ENCODE measurements at regions not wholly inside any gene's neighbourhood (a gene's known extent, or its start where the extent isn't known, plus 50 kb on each side); places are given as distances from the start of the nearest gene placed in this dataset.
A peak's percentile ranks its signal among the peaks of the same experiment; 100 is the strongest.

DNA sequence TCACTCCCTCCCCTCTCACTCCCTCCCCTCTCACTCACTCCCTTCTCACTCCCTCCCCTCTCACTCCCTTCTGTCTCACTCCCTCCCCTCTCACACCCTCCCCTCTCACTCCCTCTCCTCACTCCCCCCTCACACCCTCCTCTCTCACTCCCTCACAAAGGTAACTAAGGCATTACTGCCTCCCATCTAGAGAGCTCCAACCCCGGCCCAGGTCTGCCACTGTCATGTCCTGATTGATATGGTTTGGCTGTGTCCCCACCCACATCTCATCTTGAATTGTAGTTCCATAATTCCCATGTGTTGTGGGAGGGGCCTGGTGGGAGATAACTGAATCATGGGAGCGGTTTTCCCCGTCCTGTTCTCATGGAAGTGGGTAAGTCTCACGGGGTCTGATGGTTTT is 359.9 kb upstream of the MYT1L start:
- no peak overlapping the region for H3K4me3 Mint-ChIP-seq
- ATAC-seq (peak in 1 of 3 donors; percentile 30), DNase-seq (no peak)
- no peaks in the 10 kb centered on the region for H3K36me3 ChIP-seq (ENCODE audit: control insufficient read depth, insufficient read depth, low read length)
- no peaks in the 10 kb centered on the region for H3K36me3 Mint-ChIP-seq
- peaks cover 11% of the 10 kb centered on the region for H3K4me1 ChIP-seq (ENCODE audit: control insufficient read depth, insufficient read depth, low read length)
- peaks cover 3 to 8% of the 10 kb centered on the region in 2 donors for H3K27me3 Mint-ChIP-seq (ENCODE audit: low read depth in 2 of 2)
- H3K27ac Mint-ChIP-seq = peak overlapping the region; percentile 70 to 74
- no peak overlapping the region for H3K27ac ChIP-seq (ENCODE audit: low read length)
- WGBS (ENCODE audit: insufficient coverage) = 72% methylated on average over 2 of the region's 4 CpGs
- intact Hi-C loops (cut with micrococcal nuclease) = no loop called here
- peaks cover 2% of the 10 kb centered on the region in 2 donors for H3K9me3 Mint-ChIP-seq
- no peak for TF ChIP-seq CTCF (IDR thresholded peaks at IDR 0.05)
- H3K4me3 ChIP-seq (ENCODE audit: low read length) = no peak overlapping the region
- H3K9me3 ChIP-seq (ENCODE audit: control insufficient read depth, insufficient read depth, low read length) = peaks cover 5% of the 10 kb centered on the region
- H3K4me1 Mint-ChIP-seq = peaks cover 6 to 9% of the 10 kb centered on the region in 2 donors
- H3K27me3 ChIP-seq (ENCODE audit: control insufficient read depth, insufficient read depth, low read length) = no peaks in the 10 kb centered on the region

GRCh38 chr2:2689306-2689705 is 358.2 kb upstream of the MYT1L start:
- peaks cover 3 to 25% of the 10 kb centered on the region in 2 donors for H3K27me3 Mint-ChIP-seq (ENCODE audit: low read depth in 2 of 2)
- DNase-seq (no peak), ATAC-seq (no peak)
- Histone ChIP-seq H3K27me3 (ENCODE audit: control insufficient read depth, insufficient read depth, low read length) (no peaks in the 10 kb centered on the region), H3K4me1 (ENCODE audit: control insufficient read depth, insufficient read depth, low read length) (peaks cover 11% of the 10 kb centered on the region), H3K4me3 (ENCODE audit: low read length) (no peak overlapping the region), H3K9me3 (ENCODE audit: control insufficient read depth, insufficient read depth, low read length) (peaks cover 5% of the 10 kb centered on the region), H3K27ac (ENCODE audit: low read length) (no peak overlapping the region), H3K36me3 (ENCODE audit: control insufficient read depth, insufficient read depth, low read length) (no peaks in the 10 kb centered on the region)
- intact Hi-C loops (cut with micrococcal nuclease) = no loop called here
- WGBS (ENCODE audit: insufficient coverage) = 95% methylated on average over 12 of the region's 12 CpGs
- H3K36me3 Mint-ChIP-seq = no peaks in the 10 kb centered on the region
- H3K27ac Mint-ChIP-seq = no peak overlapping the region
- no peak overlapping the region for H3K4me3 Mint-ChIP-seq
- H3K9me3 Mint-ChIP-seq = peaks cover 2% of the 10 kb centered on the region in 2 donors
- H3K4me1 Mint-ChIP-seq = peaks cover 10 to 12% of the 10 kb centered on the region in 2 donors
- no peak for TF ChIP-seq CTCF (IDR thresholded peaks at IDR 0.05)

DNA sequence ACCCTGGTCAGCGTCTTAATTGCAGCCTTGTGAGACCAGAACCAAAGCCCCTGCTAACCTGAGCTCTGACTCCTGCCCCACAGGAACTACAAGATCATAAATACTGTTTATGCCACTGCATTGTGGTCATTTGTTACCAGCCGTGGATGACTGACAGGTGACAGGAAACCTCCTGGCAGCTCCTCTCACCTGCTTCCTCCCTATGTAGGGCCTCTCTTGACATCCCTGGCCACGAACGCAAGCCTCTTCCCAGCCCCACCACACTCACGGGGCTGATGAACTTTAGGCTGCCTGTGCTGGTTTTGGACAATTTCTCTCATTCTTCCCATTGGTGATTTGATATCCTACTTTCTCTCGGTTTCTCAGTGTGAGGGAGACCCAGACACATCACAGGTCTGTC is 357.2 kb upstream of the MYT1L start:
- Mint-ChIP-seq H3K27me3 (ENCODE audit: low read depth in 2 of 2) (peaks cover 3 to 31% of the 10 kb centered on the region in 2 donors), H3K9me3 (peaks cover 2% of the 10 kb centered on the region in 2 donors), H3K36me3 (no peaks in the 10 kb centered on the region), H3K4me1 (peaks cover 10 to 12% of the 10 kb centered on the region in 2 donors), H3K27ac (no peak overlapping the region), H3K4me3 (no peak overlapping the region)
- no peaks in the 10 kb centered on the region for H3K27me3 ChIP-seq (ENCODE audit: control insufficient read depth, insufficient read depth, low read length)
- WGBS (ENCODE audit: insufficient coverage) = 17% methylated on average over 6 of the region's 6 CpGs
- peaks cover 11% of the 10 kb centered on the region for H3K4me1 ChIP-seq (ENCODE audit: control insufficient read depth, insufficient read depth, low read length)
- H3K9me3 ChIP-seq (ENCODE audit: control insufficient read depth, insufficient read depth, low read length) = peaks cover 5% of the 10 kb centered on the region
- no peak overlapping the region for H3K4me3 ChIP-seq (ENCODE audit: low read length)
- no peak overlapping the region for H3K27ac ChIP-seq (ENCODE audit: low read length)
- no peak for TF ChIP-seq CTCF (IDR thresholded peaks at IDR 0.05)
- ATAC-seq (no peak), DNase-seq (peak in 1 of 2 donors; percentile 10)
- H3K36me3 ChIP-seq (ENCODE audit: control insufficient read depth, insufficient read depth, low read length) = no peaks in the 10 kb centered on the region
- intact Hi-C loops (cut with micrococcal nuclease) = no loop called here

DNA sequence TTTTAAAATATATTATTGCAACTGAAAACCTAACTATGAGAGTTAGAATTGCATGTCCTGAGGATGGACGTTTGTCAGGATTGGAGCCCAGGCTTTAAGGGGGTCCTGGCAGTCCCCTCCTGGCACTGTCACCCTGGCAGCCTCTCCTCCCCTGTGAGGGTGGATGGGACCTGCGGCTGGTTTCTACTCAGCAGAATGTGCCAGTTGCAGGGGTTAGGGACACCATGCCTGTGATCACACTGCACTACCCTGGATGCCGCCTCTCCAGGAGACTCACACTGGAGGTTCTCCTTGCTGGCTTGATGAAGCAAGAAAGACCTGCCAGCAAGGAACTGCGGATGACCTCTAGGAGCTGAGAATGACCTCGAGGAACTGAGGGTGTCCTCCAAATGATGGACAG is 356.7 kb upstream of the MYT1L start:
- ATAC-seq = no peak
- 71% methylated on average over 5 of the region's 5 CpGs for WGBS (ENCODE audit: insufficient coverage)
- Mint-ChIP-seq H3K4me3 (no peak overlapping the region), H3K9me3 (peaks cover 2% of the 10 kb centered on the region in 2 donors), H3K27me3 (ENCODE audit: low read depth in 2 of 2) (peaks cover 5 to 33% of the 10 kb centered on the region in 2 donors), H3K36me3 (no peaks in the 10 kb centered on the region), H3K4me1 (peaks cover 10 to 12% of the 10 kb centered on the region in 2 donors), H3K27ac (no peak overlapping the region)
- DNase-seq = no peak
- Histone ChIP-seq H3K9me3 (ENCODE audit: control insufficient read depth, insufficient read depth, low read length) (peaks cover 5% of the 10 kb centered on the region), H3K36me3 (ENCODE audit: control insufficient read depth, insufficient read depth, low read length) (no peaks in the 10 kb centered on the region), H3K4me3 (ENCODE audit: low read length) (no peak overlapping the region), H3K27ac (ENCODE audit: low read length) (no peak overlapping the region), H3K27me3 (ENCODE audit: control insufficient read depth, insufficient read depth, low read length) (no peaks in the 10 kb centered on the region), H3K4me1 (ENCODE audit: control insufficient read depth, insufficient read depth, low read length) (peaks cover 11% of the 10 kb centered on the region)
- no peak for TF ChIP-seq CTCF (IDR thresholded peaks at IDR 0.05)
- intact Hi-C loops (cut with micrococcal nuclease) = no loop called here
